Left renal pelvis (tissue), 4 donors: ENCODE measurements at regions not wholly inside any gene's neighbourhood (a gene's known extent, or its start where the extent isn't known, plus 50 kb on each side); places are given as distances from the start of the nearest gene placed in this dataset.

Source experiments
- DNase-seq, 4 donors: peaks; one replicate each; pipeline ENCODE4 v3.0.0-alpha.2; 2013; ENCODE audit warnings: low read depth in 4 of 4, low spot score in 3 of 4

DNA sequence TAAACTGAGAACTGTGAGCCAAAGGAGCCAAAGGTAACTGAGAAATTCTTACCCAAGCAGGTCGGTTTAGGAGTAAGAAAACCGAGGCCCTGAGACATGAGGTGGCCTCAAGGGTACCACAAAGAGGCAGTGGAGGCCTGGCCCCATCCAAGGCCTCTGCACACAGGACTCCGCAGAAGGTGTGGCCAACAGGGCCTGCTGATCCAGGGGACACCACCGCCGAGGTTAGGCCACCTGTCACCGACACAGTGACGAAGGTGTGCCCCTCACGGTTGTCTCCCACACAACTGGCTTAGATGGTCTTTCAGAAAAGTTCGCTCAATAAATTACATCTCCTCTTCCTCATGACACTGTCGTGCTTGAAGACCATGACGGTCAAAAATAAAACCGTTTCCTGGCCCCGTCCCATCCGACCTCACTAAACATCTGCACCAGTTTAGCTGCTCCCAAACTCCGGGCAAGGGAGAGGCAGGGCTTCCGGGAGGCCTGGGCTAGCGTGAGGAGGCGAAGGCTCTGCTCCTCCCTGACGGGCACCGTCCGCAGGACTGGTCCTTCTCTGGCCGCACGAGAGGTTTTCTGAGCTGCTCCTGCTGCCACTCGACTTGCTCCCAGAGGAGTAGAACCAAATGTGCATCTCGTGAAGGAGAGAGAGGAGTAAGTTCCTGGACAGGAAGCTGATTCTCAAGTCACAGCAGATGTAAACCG is 442.0 kb downstream of the EIPR1 start:
- no peak for DNase-seq

GRCh38 chr2:2933426-2933825 is 444.2 kb downstream of the EIPR1 start:
- DNase-seq = peak in 1 of 4 donors; percentile 21

GRCh38 chr2:2932692-2933305 is 444.8 kb downstream of the EIPR1 start:
- DNase-seq = no peak

- DNase-seq = no peak
Observed at GRCh38 chr2:2932189-2932588, 445.4 kb downstream of the EIPR1 start.

DNA sequence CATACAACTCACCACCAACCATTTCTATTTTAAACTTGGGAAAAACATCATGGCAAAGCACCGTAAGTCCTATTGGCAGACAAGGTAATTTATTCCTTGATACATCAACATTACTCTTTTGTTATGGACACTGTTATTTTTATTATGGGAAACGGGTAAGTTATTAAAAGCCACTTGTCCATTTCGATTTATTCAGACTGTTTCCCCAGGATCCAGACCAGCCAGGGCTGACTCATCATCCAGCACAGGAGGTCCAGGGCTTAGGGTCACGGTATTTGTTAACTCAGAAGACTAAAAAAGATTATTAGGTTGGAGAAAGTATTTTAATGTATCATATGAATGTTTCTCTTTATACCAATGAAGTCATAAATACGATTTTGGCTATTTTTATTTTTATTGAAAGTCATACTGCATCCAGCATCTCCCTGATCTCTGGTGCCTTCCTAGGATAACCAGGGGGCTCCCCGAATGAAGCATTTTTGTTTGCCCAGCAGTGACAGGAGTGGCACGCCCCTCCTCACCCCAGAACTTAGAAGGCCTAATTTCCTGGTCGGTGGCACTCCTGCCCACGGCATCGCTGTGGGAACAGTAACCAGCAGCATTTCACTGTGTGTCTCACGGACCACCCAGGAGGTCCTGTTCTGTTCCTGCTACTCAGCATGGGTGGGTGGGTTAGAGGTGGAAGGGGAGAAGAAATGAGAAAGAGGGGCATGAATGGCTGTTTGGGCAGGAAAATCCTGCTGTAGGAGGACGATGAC is 446.1 kb downstream of the EIPR1 start:
- DNase-seq = no peak

DNA sequence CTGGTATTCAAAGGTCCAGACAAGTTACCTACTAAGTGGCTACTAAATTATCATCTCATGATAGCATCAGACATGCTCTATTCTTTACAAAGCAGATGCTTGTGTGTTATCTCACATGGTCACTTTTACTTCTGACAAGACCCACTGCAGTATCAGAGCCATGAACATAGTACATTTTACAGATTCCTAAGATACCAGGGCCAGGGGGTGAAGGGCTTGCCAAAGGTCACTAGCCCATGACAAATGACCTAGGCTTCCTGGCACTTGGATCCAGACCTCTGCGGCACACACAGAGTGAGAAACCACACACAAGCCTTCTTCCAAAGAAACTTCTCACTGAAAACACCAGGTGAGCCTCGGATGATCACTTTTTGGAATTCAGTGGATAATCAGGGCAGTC is 446.8 kb downstream of the EIPR1 start:
- DNase-seq = no peak

GRCh38 chr2:2926858-2927175 is 450.8 kb downstream of the EIPR1 start:
- no peak for DNase-seq

GRCh38 chr2:2926009-2926857 is 451.4 kb downstream of the EIPR1 start:
- DNase-seq = no peak

- DNase-seq = no peak
Observed at GRCh38 chr2:2922156-2922555, 455.5 kb downstream of the EIPR1 start.

- DNase-seq = no peak
Observed at GRCh38 chr2:2921011-2921720, 456.5 kb downstream of the EIPR1 start.

GRCh38 chr2:2919574-2920365 is 457.8 kb downstream of the EIPR1 start:
- DNase-seq = no peak

DNA sequence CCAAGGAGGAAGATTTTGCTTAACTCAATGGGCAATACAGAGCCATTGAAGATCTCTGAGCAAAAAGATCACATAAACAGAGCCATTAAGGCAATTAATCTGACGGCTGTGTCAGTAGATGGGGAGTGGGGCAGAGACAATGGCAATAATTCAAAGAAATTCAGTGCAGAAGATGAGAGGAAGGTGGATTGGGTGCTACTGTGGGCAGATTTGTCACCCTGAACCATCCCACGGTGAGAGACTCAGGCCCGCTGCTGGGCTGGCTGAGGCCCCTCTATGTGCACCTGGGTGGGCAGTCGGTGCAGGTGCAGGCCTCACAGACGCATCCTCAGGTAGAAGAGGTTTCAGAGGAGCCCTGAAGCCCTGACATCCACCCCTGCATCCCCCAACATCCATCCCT is 458.6 kb downstream of the EIPR1 start:
- DNase-seq = no peak

DNA sequence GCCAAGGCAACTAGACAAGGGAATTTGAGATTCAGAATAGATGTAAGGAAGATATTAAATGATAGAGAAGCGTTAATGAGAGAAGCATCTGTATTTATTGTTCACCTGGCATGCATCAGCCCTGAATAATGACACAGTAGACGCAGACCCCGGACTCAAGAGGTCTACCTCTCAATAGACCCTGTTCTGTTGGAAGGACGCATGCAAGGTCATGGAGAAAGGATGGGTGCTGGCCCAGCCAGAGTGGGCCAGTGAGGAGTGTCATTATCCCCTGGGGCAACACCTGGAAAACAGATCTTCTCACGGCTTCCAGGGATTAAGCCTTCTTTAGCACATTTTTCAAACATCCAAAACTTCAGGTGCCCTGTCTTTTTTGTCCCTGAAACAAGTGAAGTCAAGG is 461.0 kb downstream of the EIPR1 start:
- no peak for DNase-seq

DNA sequence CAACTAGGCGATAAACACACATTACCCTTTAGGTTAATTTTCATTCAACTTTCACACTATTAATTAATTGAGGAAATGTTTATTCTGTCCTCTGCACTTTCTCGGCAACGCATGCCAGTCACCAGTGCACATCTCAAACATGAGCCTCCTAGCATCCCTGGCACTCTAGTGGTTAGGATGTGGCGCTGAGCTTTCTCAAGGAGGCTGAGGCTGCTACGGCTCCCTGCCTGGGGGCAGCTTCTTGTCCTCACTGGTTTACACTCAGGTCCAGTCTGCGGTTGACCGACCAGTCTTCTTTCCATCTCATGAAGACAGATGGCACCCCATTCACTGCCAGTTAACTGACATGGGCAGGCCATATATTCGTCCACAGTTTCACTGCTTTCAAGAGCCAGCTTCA is 463.4 kb downstream of the EIPR1 start:
- no peak for DNase-seq

DNA sequence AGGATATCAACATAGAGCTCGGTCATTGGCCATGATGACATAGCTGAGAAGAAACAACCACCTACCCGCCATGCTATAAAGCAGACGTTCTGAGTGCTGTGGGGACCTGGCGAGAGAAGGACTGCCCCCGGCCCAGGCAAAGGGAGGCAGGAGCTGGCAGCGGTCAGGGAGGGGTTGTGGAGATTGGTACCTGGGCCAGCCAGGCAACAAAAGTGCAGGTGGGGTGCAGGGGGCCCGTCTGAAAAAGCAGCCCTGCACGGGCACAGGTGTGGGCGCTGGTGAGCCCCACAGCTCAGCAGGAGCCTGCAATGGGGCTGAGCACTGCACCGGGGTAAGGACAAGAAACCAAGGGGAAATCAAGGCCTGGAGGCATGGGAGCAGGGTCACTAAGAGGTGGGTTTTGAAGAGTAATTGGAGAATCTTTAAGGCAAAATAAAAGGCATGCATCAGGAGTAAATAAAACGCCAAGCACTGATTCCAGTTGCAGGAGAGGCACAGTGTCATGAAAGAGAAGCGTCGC is 464.0 kb downstream of the EIPR1 start:
- no peak for DNase-seq

- no peak for DNase-seq
Observed at GRCh38 chr2:2912731-2913130, 464.9 kb downstream of the EIPR1 start.

GRCh38 chr2:2912293-2912692 is 465.3 kb downstream of the EIPR1 start:
- no peak for DNase-seq

DNA sequence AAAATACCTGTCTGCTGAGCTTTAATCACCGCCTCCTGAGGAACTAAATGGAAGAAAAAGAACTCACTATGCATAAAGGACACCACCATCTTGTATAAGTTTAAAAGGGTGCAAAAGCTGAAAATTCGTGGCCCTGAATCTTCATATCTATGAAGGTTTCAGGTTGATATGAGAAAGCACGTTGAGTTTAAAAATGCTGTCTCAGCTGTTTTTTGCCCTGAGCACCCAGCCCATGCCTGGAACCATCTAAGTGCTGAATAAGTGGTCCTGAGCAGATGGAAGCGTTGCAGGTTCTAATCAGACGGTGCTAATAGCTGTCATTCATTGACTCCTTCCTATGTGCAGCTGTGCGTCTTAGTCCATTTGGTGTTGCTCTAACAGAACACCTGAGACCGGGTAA is 467.4 kb downstream of the EIPR1 start:
- no peak for DNase-seq
